OCI-LY7 (cell line): ENCODE measurements at regions not wholly inside any gene's neighbourhood (a gene's known extent, or its start where the extent isn't known, plus 50 kb on each side); places are given as distances from the start of the nearest gene placed in this dataset.

Source experiments
- BruUV-seq: library from RNA; stranded (reverse); fragments of 400-500 nt; replicated peaks from 2 replicates; lab custom pipeline; 2021; lab: Mats Ljungman, UMichigan
- CTCF ChIA-PET: fragments of 300-600 bp; sonication (Branson Sonifier 250); formaldehyde crosslinking; loops from one replicate; lab custom pipeline; 2022; ENCODE audit warnings: antibody characterized with exemption; ENCODE audit not compliant: unreplicated experiment; lab: Charles Lee
- POLR2A ChIA-PET: fragments of 300-600 bp; sonication (Branson Sonifier 250); formaldehyde crosslinking; loops from one replicate; lab custom pipeline; 2022; ENCODE audit warnings: antibody characterized with exemption; lab: Charles Lee
- DNase-seq: peaks from one replicate; pipeline ENCODE4 v3.0.0-alpha.2; 2015; ENCODE audit warnings: low spot score
- H2AFZ ChIP-seq: fragments of 200-600 bp; sonication (generic), shearing (Covaris generic); 2 replicates; pipeline ENCODE4 v1.6.1; 2014; ENCODE audit warnings: mild to moderate bottlenecking, antibody characterized with exemption, low read length, moderate library complexity
- H3K27ac ChIP-seq: fragments of 200-600 bp; sonication (generic); 2 replicates; pipeline ENCODE4 v1.5.1; 2014; ENCODE audit warnings: mixed run types, low read depth, mild to moderate bottlenecking, moderate library complexity, low read length, inconsistent platforms; ENCODE audit not compliant: poor library complexity, severe bottlenecking
- H3K36me3 ChIP-seq: fragments of 200-600 bp; sonication (generic); 2 replicates; pipeline ENCODE4 v1.6.1; 2014; ENCODE audit warnings: mild to moderate bottlenecking, antibody characterized with exemption, low read length, moderate library complexity, mixed read lengths; ENCODE audit not compliant: insufficient read depth
- H3K4me1 ChIP-seq: fragments of 200-600 bp; sonication (generic); 2 replicates; pipeline ENCODE4 v1.5.1; 2014; ENCODE audit warnings: mild to moderate bottlenecking, low read length; ENCODE audit not compliant: insufficient read depth, poor library complexity, severe bottlenecking
- H3K4me2 ChIP-seq: fragments of 200-600 bp; sonication (generic); 2 replicates; pipeline ENCODE4 v1.6.1; 2014; ENCODE audit warnings: mild to moderate bottlenecking, low read length
- H3K4me3 ChIP-seq: fragments of 200-600 bp; sonication (generic); 2 replicates; pipeline ENCODE4 v1.5.1; 2014; ENCODE audit warnings: mild to moderate bottlenecking, low read depth, low read length; ENCODE audit not compliant: poor library complexity, severe bottlenecking
- H3K79me2 ChIP-seq: fragments of 200-600 bp; sonication (generic); 2 replicates; pipeline ENCODE4 v1.6.1; 2016; ENCODE audit warnings: low read depth, mild to moderate bottlenecking, low read length, moderate library complexity, mixed read lengths; ENCODE audit not compliant: insufficient read depth
- H3K9me2 ChIP-seq: fragments of 200-600 bp; sonication (generic); 2 replicates; pipeline ENCODE4 v1.6.1; 2016; ENCODE audit warnings: mild to moderate bottlenecking, low read length, mixed read lengths; ENCODE audit not compliant: insufficient read depth
- H3K9me3 ChIP-seq: fragments of 200-600 bp; sonication (generic); 2 replicates; pipeline ENCODE4 v1.6.1; 2014; ENCODE audit warnings: mild to moderate bottlenecking, mixed run types, low read length, mixed read lengths
- H4K20me1 ChIP-seq: fragments of 200-600 bp; sonication (generic); 2 replicates; pipeline ENCODE4 v1.6.1; 2014; ENCODE audit warnings: mild to moderate bottlenecking, antibody characterized with exemption, low read length, moderate library complexity, mixed read lengths; ENCODE audit not compliant: insufficient read depth
- EZH2phosphoT487 ChIP-seq: fragments of 200-600 bp; sonication (generic); IDR thresholded peaks from 2 replicates; pipeline ENCODE4 v1.6.1; 2018; ENCODE audit warnings: low read depth, borderline replicate concordance, mild to moderate bottlenecking, mixed run types, antibody characterized with exemption, low read length, moderate library complexity, mixed read lengths
- intact Hi-C: fragments of 100-400 bp; cut with micrococcal nuclease; formaldehyde crosslinking; loops from one replicate; pipeline ENCODE4 v1.10.0; 2022; ENCODE audit not compliant: unreplicated experiment
- TF ChIP-seq, protein P1 (sequence below): fragments of 200-600 bp; sonication (generic); conservative IDR thresholded peaks from 2 replicates; pipeline ENCODE4 v1.5.1; 2014; ENCODE audit warnings: mild to moderate bottlenecking, antibody characterized with exemption, low read length, moderate library complexity, mixed read lengths

GRCh38 chr4:129988957-129989356, 893.0 kb downstream of the C4orf33 start:
- Histone ChIP-seq H3K4me1 (no peaks in the 10 kb centered on the region), H3K4me3 (no peak overlapping the region), H3K4me2 (no peak overlapping the region), H3K79me2 (no peaks in the 10 kb centered on the region), H3K9me3 (no peaks in the 10 kb centered on the region), H3K9me2 (no peaks in the 10 kb centered on the region), H3K27ac (no peak overlapping the region), H2AFZ (no peak overlapping the region), H3K36me3 (no peaks in the 10 kb centered on the region), H4K20me1 (no peaks in the 10 kb centered on the region)
- no TSS peak for BruUV-seq
- intact Hi-C loops = no loop called here
- CTCF ChIA-PET = no interaction called here
- DNase-seq = no peak
- TF ChIP-seq, protein P1, sequence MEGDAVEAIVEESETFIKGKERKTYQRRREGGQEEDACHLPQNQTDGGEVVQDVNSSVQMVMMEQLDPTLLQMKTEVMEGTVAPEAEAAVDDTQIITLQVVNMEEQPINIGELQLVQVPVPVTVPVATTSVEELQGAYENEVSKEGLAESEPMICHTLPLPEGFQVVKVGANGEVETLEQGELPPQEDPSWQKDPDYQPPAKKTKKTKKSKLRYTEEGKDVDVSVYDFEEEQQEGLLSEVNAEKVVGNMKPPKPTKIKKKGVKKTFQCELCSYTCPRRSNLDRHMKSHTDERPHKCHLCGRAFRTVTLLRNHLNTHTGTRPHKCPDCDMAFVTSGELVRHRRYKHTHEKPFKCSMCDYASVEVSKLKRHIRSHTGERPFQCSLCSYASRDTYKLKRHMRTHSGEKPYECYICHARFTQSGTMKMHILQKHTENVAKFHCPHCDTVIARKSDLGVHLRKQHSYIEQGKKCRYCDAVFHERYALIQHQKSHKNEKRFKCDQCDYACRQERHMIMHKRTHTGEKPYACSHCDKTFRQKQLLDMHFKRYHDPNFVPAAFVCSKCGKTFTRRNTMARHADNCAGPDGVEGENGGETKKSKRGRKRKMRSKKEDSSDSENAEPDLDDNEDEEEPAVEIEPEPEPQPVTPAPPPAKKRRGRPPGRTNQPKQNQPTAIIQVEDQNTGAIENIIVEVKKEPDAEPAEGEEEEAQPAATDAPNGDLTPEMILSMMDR = no peak
- TF ChIP-seq EZH2phosphoT487 = no peak
- POLR2A ChIA-PET = interaction anchor here (0.7 kb wide), 1 partner anchor 18 kb away, joined by 3 read pairs; no protein-coding TSS in a partner anchor

DNA sequence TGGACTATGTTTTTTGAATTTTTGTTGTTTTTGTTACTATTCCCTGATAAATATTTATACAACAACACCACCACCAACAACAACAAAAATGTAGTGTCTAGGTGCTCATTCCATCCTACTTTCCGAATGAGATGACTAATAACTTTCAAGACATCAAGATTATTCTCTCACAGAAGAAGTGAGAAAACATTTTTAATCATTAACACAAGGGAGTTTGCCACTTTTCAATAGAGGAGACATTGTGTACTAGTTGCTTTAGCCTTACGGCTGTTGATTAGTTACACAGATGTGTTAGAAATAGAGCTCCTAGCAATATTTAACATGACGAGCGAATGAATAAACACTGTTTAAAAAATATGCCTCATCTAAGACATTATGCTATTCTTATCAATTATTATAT, 898.8 kb downstream of the C4orf33 start:
- no TSS peak for BruUV-seq
- ChIA-PET POLR2A (interaction anchor here (0.5 kb wide), 1 partner anchor 415 kb away, joined by 4 read pairs; no protein-coding TSS in a partner anchor), CTCF (no interaction called here)
- Histone ChIP-seq H3K27ac (no peak overlapping the region), H3K9me3 (no peaks in the 10 kb centered on the region), H3K79me2 (no peaks in the 10 kb centered on the region), H3K4me3 (no peak overlapping the region), H3K36me3 (no peaks in the 10 kb centered on the region), H4K20me1 (no peaks in the 10 kb centered on the region), H3K4me1 (no peaks in the 10 kb centered on the region), H3K9me2 (no peaks in the 10 kb centered on the region), H2AFZ (no peak overlapping the region), H3K4me2 (no peak overlapping the region)
- TF ChIP-seq, protein P1 = no peak
- no peak for TF ChIP-seq EZH2phosphoT487
- DNase-seq = no peak
- intact Hi-C loops = no loop called here

- DNase-seq = no peak
- TF ChIP-seq, protein P1 = no peak
- no peak for TF ChIP-seq EZH2phosphoT487
- Histone ChIP-seq H3K9me2 (no peaks in the 10 kb centered on the region), H3K79me2 (no peaks in the 10 kb centered on the region), H2AFZ (no peak overlapping the region), H3K4me2 (no peak overlapping the region), H3K36me3 (no peaks in the 10 kb centered on the region), H3K9me3 (no peaks in the 10 kb centered on the region), H3K27ac (no peak overlapping the region), H3K4me3 (no peak overlapping the region), H3K4me1 (no peaks in the 10 kb centered on the region), H4K20me1 (no peaks in the 10 kb centered on the region)
- ChIA-PET POLR2A (no interaction called here), CTCF (no interaction called here)
- intact Hi-C loops = no loop called here
- no TSS peak for BruUV-seq
Observed at GRCh38 chr4:129998436-129999150, 902.6 kb downstream of the C4orf33 start.
